ENCODE measurements at regions not wholly inside any gene's neighbourhood (a gene's known extent, or its start where the extent isn't known, plus 50 kb on each side); places are given as distances from the start of the nearest gene placed in this dataset.
A peak's percentile ranks its signal among the peaks of the same experiment; 100 is the strongest.

GRCh38 chr19:31532034-31532433, 182.8 kb upstream of the TSHZ3 start:
- H2BK5ac ChIP-seq (ENCODE audit: low read length), result no peak overlapping the region
- H3K4ac ChIP-seq (ENCODE audit: low read depth, low read length), result no peak overlapping the region
- no peak overlapping the region for H3K27ac ChIP-seq (ENCODE audit: low read depth, low read length)
- no peak overlapping the region for H2BK120ac ChIP-seq (ENCODE audit: low read depth, low read length)
- H3K27me3 ChIP-seq (ENCODE audit: insufficient read depth, low read length, poor library complexity), result no peaks in the 10 kb centered on the region
- no peak overlapping the region for H3K18ac ChIP-seq (ENCODE audit: low read length)
- H4K5ac ChIP-seq (ENCODE audit: low read length), result no peak overlapping the region
- H3K79me1 ChIP-seq (ENCODE audit: low read length), result no peaks in the 10 kb centered on the region
- no peaks in the 10 kb centered on the region for H3K36me3 ChIP-seq (ENCODE audit: control insufficient read depth, insufficient read depth, low read length)
- H3K56ac ChIP-seq (ENCODE audit: low read length), result no peak overlapping the region
- H3K23ac ChIP-seq (ENCODE audit: low read length), result no peak overlapping the region
- no peaks in the 10 kb centered on the region for H3K4me1 ChIP-seq (ENCODE audit: control insufficient read depth, low read depth, low read length)
- no peak overlapping the region for H3K4me2 ChIP-seq (ENCODE audit: low read length)
- no CpG with 5 or more reads among the region's 8 CpGs for WGBS (ENCODE audit: extremely low coverage, insufficient coverage, low lambda C conversion rate)
- H2AK5ac ChIP-seq (ENCODE audit: low read length), result no peak overlapping the region
- H3K4me3 ChIP-seq (ENCODE audit: low read length), result no peak overlapping the region
- H3K9ac ChIP-seq (ENCODE audit: low read length), result no peak overlapping the region
- DNase-seq, result no peak
- H4K8ac ChIP-seq (ENCODE audit: low read depth, low read length), result no peak overlapping the region
- H3K79me2 ChIP-seq (ENCODE audit: control insufficient read depth, insufficient read depth, low read length), result no peaks in the 10 kb centered on the region
- no peak overlapping the region for H2BK15ac ChIP-seq (replicated peaks; ENCODE audit: low read depth)

DNA sequence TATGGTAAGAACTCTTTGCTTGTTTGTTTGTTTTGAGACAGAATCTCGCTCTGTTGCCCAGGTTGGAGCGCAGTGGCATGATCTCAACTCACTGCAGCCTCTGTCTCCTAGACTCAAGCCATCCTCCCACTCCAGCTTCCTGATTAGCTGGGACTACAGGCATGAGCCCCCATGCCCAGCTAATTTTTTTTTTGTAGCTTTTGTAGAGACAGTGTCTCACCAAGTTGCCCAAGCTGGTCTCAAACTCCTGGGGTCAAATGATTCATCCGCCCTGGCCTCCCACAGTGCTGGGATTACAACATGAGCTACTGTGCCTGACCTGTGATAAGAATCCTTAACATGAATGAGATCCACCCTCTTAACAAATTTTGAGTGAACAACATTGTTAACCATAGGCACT, 183.9 kb upstream of the TSHZ3 start:
- DNase-seq, result no peak
- Histone ChIP-seq H3K56ac (ENCODE audit: low read length) (no peak overlapping the region), H3K27me3 (ENCODE audit: insufficient read depth, low read length, poor library complexity) (no peaks in the 10 kb centered on the region), H3K4me2 (ENCODE audit: low read length) (no peak overlapping the region), H3K4me1 (ENCODE audit: control insufficient read depth, low read depth, low read length) (no peaks in the 10 kb centered on the region), H3K36me3 (ENCODE audit: control insufficient read depth, insufficient read depth, low read length) (no peaks in the 10 kb centered on the region), H3K23ac (ENCODE audit: low read length) (no peak overlapping the region), H4K8ac (ENCODE audit: low read depth, low read length) (no peak overlapping the region), H3K27ac (ENCODE audit: low read depth, low read length) (no peak overlapping the region), H4K5ac (ENCODE audit: low read length) (no peak overlapping the region), H3K18ac (ENCODE audit: low read length) (no peak overlapping the region), H3K79me2 (ENCODE audit: control insufficient read depth, insufficient read depth, low read length) (no peaks in the 10 kb centered on the region), H2AK5ac (ENCODE audit: low read length) (no peak overlapping the region), H2BK120ac (ENCODE audit: low read depth, low read length) (no peak overlapping the region), H3K79me1 (ENCODE audit: low read length) (no peaks in the 10 kb centered on the region), H3K4me3 (ENCODE audit: low read length) (no peak overlapping the region), H2BK5ac (ENCODE audit: low read length) (no peak overlapping the region), H3K4ac (ENCODE audit: low read depth, low read length) (no peak overlapping the region), H3K9ac (ENCODE audit: low read length) (no peak overlapping the region), H2BK15ac (replicated peaks; ENCODE audit: low read depth) (no peak overlapping the region)
- no CpG with 5 or more reads among the region's 3 CpGs for WGBS (ENCODE audit: extremely low coverage, insufficient coverage, low lambda C conversion rate)

DNA sequence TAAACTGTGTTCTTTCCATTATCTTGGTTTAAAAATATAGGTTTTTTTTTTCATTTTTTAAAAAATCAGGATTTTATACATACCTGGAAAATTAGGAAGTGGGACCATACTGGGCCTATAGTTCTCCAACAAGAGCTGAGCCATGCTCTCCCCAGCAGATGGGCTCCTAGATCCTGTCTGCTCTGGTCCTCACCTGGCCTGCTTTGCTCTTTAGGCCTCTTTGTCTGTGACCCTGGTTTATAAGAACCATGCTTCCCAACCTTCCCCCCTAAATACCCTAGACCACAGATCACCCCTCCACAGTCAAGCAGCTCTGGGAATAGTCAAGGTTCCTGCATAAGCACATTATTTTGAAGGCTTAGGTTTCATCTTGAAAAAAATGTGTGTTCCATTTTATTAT, 185.0 kb upstream of the TSHZ3 start:
- H2AK5ac ChIP-seq (ENCODE audit: low read length), result no peak overlapping the region
- no peaks in the 10 kb centered on the region for H3K79me1 ChIP-seq (ENCODE audit: low read length)
- no peaks in the 10 kb centered on the region for H3K36me3 ChIP-seq (ENCODE audit: control insufficient read depth, insufficient read depth, low read length)
- H2BK120ac ChIP-seq (ENCODE audit: low read depth, low read length), result no peak overlapping the region
- H3K56ac ChIP-seq (ENCODE audit: low read length), result no peak overlapping the region
- no peak overlapping the region for H3K9ac ChIP-seq (ENCODE audit: low read length)
- no peak overlapping the region for H3K23ac ChIP-seq (ENCODE audit: low read length)
- H3K4me1 ChIP-seq (ENCODE audit: control insufficient read depth, low read depth, low read length), result no peaks in the 10 kb centered on the region
- no peak overlapping the region for H3K18ac ChIP-seq (ENCODE audit: low read length)
- H2BK15ac ChIP-seq (replicated peaks; ENCODE audit: low read depth), result no peak overlapping the region
- H3K27me3 ChIP-seq (ENCODE audit: insufficient read depth, low read length, poor library complexity), result no peaks in the 10 kb centered on the region
- H3K4me2 ChIP-seq (ENCODE audit: low read length), result no peak overlapping the region
- H3K4ac ChIP-seq (ENCODE audit: low read depth, low read length), result no peak overlapping the region
- H4K5ac ChIP-seq (ENCODE audit: low read length), result no peak overlapping the region
- no peak for DNase-seq
- H4K8ac ChIP-seq (ENCODE audit: low read depth, low read length), result no peak overlapping the region
- no peaks in the 10 kb centered on the region for H3K79me2 ChIP-seq (ENCODE audit: control insufficient read depth, insufficient read depth, low read length)
- H2BK5ac ChIP-seq (ENCODE audit: low read length), result no peak overlapping the region
- no peak overlapping the region for H3K4me3 ChIP-seq (ENCODE audit: low read length)
- no peak overlapping the region for H3K27ac ChIP-seq (ENCODE audit: low read depth, low read length)

DNA sequence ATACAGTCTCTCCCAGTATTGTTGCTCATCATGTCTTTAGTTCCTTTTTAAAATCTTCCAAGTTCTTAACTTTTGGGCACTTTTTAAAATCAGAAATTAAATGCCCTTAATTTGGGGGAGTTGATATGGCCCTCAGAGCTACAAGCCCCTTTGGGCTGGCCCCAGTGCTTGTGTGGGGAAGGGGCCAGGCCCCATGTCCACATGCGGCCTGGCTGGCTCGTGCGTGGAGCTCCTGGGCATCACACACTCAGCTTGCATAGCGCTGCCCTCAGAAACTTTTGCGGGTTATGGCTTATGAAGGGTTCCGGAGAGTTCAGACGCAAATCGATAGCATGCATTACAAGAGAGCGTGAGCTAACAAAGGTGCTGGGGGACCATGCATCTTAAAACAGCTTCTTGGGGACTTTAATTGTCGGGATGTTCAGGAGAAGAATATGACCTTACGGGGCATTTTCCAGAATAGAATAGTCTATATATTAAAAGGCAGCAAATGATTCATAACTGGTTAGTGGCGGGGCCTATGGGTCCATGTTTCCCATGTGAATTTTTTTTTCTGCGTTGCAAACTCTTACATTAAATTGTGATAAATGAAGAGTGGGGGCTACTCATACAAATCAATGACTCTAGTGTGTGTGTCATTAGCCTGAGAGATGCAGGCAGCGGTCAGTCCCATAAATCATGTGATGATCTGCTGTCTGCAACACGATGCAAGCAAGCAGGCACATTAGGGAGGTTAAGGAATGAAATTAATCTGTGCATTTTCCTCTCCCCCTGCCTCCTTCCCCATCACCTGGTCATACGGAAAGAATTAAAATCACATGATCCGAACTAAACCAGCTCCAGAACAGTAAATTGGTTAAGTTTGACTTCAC, 185.8 kb upstream of the TSHZ3 start:
- Histone ChIP-seq H4K8ac (ENCODE audit: low read depth, low read length) (no peak overlapping the region), H3K79me2 (ENCODE audit: control insufficient read depth, insufficient read depth, low read length) (no peaks in the 10 kb centered on the region), H4K5ac (ENCODE audit: low read length) (no peak overlapping the region), H3K27me3 (ENCODE audit: insufficient read depth, low read length, poor library complexity) (no peaks in the 10 kb centered on the region), H3K4me3 (ENCODE audit: low read length) (no peak overlapping the region), H3K18ac (ENCODE audit: low read length) (no peak overlapping the region), H3K9ac (ENCODE audit: low read length) (no peak overlapping the region), H3K23ac (ENCODE audit: low read length) (peak overlapping the region; percentile 45), H3K4me2 (ENCODE audit: low read length) (no peak overlapping the region), H3K4me1 (ENCODE audit: control insufficient read depth, low read depth, low read length) (no peaks in the 10 kb centered on the region), H2BK15ac (replicated peaks; ENCODE audit: low read depth) (no peak overlapping the region), H3K36me3 (ENCODE audit: control insufficient read depth, insufficient read depth, low read length) (no peaks in the 10 kb centered on the region), H2BK5ac (ENCODE audit: low read length) (no peak overlapping the region), H2AK5ac (ENCODE audit: low read length) (no peak overlapping the region), H3K27ac (ENCODE audit: low read depth, low read length) (no peak overlapping the region), H2BK120ac (ENCODE audit: low read depth, low read length) (no peak overlapping the region), H3K79me1 (ENCODE audit: low read length) (no peaks in the 10 kb centered on the region), H3K4ac (ENCODE audit: low read depth, low read length) (no peak overlapping the region), H3K56ac (ENCODE audit: low read length) (no peak overlapping the region)
- WGBS (ENCODE audit: extremely low coverage, insufficient coverage, low lambda C conversion rate), result no CpG with 5 or more reads among the region's 17 CpGs
- DNase-seq, result no peak

DNA sequence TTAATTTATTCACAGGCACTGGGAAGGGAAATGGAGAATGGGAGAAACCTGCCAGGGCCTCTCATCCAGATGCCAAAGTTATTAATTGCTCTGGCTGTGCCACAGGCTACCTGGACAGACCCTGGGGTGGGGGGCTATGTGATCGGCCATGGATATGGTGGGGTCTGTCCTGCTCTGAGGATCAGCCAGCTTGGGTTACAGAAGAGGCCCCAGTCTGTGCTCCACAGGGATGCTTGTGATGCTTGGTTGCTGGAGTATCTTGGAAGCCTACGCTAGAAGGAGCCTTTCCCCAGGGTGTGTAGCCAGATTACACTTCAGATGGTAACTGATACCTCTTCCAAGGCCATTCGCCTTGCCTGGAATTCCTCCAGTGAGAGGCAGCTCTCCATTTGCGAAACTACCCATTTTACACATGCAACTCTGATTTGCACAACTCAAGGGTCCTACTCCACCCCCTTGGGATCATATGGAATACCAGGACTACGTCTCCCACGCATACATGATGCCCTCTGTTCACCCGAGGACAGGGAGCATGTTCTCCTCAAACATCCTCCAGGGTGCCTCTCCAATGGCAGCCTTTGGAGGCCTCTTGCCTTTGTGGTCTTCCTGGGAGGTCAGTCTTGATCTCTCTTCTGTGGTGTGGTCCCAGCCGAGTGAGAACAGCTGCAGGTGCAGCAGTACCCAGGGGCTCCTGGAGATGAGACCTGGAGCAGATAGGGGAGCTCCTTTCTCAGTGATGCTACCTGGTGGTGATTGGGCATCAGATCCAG, 186.6 kb upstream of the TSHZ3 start:
- no peak for DNase-seq
- no CpG with 5 or more reads among the region's 8 CpGs for WGBS (ENCODE audit: extremely low coverage, insufficient coverage, low lambda C conversion rate)
- Histone ChIP-seq H2AK5ac (ENCODE audit: low read length) (no peak overlapping the region), H2BK5ac (ENCODE audit: low read length) (no peak overlapping the region), H3K4me1 (ENCODE audit: control insufficient read depth, low read depth, low read length) (no peaks in the 10 kb centered on the region), H3K79me2 (ENCODE audit: control insufficient read depth, insufficient read depth, low read length) (no peaks in the 10 kb centered on the region), H3K36me3 (ENCODE audit: control insufficient read depth, insufficient read depth, low read length) (no peaks in the 10 kb centered on the region), H3K4me3 (ENCODE audit: low read length) (no peak overlapping the region), H3K4ac (ENCODE audit: low read depth, low read length) (no peak overlapping the region), H3K27me3 (ENCODE audit: insufficient read depth, low read length, poor library complexity) (no peaks in the 10 kb centered on the region), H4K5ac (ENCODE audit: low read length) (no peak overlapping the region), H3K18ac (ENCODE audit: low read length) (no peak overlapping the region), H4K8ac (ENCODE audit: low read depth, low read length) (no peak overlapping the region), H3K9ac (ENCODE audit: low read length) (no peak overlapping the region), H3K4me2 (ENCODE audit: low read length) (no peak overlapping the region), H3K56ac (ENCODE audit: low read length) (no peak overlapping the region), H2BK120ac (ENCODE audit: low read depth, low read length) (no peak overlapping the region), H3K79me1 (ENCODE audit: low read length) (no peaks in the 10 kb centered on the region), H2BK15ac (replicated peaks; ENCODE audit: low read depth) (no peak overlapping the region), H3K23ac (ENCODE audit: low read length) (no peak overlapping the region), H3K27ac (ENCODE audit: low read depth, low read length) (no peak overlapping the region)

All from mesendoderm (in vitro differentiated cells).